Neutrophil (primary cell): ENCODE measurements at regions not wholly inside any gene's neighbourhood (a gene's known extent, or its start where the extent isn't known, plus 50 kb on each side); places are given as distances from the start of the nearest gene placed in this dataset.

Experiments used
- H3K27ac ChIP-seq: fragments of 200-600 bp; sonication (generic); 2 replicates; pipeline ENCODE4 v1.5.1; 2016; ENCODE audit warnings: mild to moderate bottlenecking, moderate library complexity
- H3K27me3 ChIP-seq: fragments of 200-600 bp; sonication (generic); 2 replicates; pipeline ENCODE4 v1.6.0; 2016; ENCODE audit warnings: mild to moderate bottlenecking
- H3K36me3 ChIP-seq: fragments of 200-600 bp; sonication (generic); 2 replicates; pipeline ENCODE4 v1.5.1; 2017
- H3K4me1 ChIP-seq, 2 experiments: fragments of 200-600 bp in 1 of 2; sonication (generic) in 1 of 2; 1 replicate in 1 of 2; 2 replicates in 1 of 2; pipeline versions ENCODE4 v1.5.1 to v1.6.1; 2013 to 2016; ENCODE audit warnings: low read depth in 1 of 2, low read length in 1 of 2, mild to moderate bottlenecking in 1 of 2, moderate library complexity in 1 of 2; ENCODE audit not compliant: control insufficient read depth in 1 of 2, insufficient read depth in 1 of 2
- H3K4me3 ChIP-seq, 2 experiments: fragments of 200-600 bp in 1 of 2; sonication (generic) in 1 of 2; 1 replicate in 1 of 2; 2 replicates in 1 of 2; pipeline ENCODE4 v1.5.1; 2013 to 2016; ENCODE audit warnings: low read depth in 1 of 2, low read length in 1 of 2, mild to moderate bottlenecking in 1 of 2, moderate library complexity in 1 of 2
- H3K9me3 ChIP-seq: fragments of 200-600 bp; sonication (generic); 2 replicates; pipeline ENCODE4 v1.5.1; 2016
- TF ChIP-seq, protein P1 (sequence below): fragments of 200-600 bp; sonication (generic); IDR thresholded peaks from 2 replicates; pipeline ENCODE4 v1.5.1; 2016; ENCODE audit warnings: antibody characterized with exemption

DNA sequence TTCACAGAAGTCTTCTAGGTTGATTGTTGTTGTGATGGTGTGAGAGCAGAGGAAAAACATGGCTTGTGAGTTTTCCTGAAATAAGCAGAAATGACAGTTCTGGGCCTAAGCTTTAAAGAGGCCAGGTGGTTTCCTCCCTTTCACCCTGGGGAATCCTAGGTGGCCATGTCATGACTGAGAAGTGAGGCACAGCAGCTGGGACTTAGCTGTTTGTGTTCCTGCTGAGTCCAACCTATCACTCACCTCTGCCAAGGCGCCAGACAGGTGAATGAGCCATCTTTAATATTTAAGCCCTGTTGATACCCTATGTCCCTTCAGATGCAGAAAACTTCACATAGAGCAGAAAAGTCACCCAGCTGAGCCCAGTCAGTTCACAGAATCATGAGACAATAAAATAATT lies 384.4 kb downstream of the SLC4A3 start:
- Histone ChIP-seq H3K4me1 (no peaks in the 10 kb centered on the region), H3K4me3 (no peak overlapping the region), H3K9me3 (no peaks in the 10 kb centered on the region), H3K27ac (no peak overlapping the region), H3K27me3 (no peaks in the 10 kb centered on the region), H3K36me3 (no peaks in the 10 kb centered on the region)
- TF ChIP-seq, protein P1, sequence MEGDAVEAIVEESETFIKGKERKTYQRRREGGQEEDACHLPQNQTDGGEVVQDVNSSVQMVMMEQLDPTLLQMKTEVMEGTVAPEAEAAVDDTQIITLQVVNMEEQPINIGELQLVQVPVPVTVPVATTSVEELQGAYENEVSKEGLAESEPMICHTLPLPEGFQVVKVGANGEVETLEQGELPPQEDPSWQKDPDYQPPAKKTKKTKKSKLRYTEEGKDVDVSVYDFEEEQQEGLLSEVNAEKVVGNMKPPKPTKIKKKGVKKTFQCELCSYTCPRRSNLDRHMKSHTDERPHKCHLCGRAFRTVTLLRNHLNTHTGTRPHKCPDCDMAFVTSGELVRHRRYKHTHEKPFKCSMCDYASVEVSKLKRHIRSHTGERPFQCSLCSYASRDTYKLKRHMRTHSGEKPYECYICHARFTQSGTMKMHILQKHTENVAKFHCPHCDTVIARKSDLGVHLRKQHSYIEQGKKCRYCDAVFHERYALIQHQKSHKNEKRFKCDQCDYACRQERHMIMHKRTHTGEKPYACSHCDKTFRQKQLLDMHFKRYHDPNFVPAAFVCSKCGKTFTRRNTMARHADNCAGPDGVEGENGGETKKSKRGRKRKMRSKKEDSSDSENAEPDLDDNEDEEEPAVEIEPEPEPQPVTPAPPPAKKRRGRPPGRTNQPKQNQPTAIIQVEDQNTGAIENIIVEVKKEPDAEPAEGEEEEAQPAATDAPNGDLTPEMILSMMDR: no peak

DNA sequence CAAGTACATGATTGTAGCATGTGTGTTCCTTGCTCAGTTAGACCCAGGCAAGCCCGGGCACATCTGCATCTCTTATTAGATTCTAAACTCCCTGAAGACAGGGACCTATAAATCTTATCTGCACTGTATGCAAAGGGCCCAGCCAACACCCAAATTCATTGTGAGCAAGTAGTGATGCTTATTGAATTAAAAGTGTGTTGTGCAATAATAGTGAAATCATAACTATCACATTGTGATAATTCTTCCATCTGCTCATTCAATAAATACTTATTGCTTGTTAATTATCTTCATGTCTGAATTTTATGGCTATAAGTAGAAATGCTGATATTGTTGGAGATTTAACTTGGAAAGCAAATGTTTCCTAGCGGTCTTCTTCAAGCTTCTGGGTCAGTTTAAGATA lies 387.5 kb downstream of the SLC4A3 start:
- H3K4me3 ChIP-seq: no peak overlapping the region
- no peaks in the 10 kb centered on the region for H3K27me3 ChIP-seq
- no peaks in the 10 kb centered on the region for H3K9me3 ChIP-seq
- no peaks in the 10 kb centered on the region for H3K36me3 ChIP-seq
- H3K27ac ChIP-seq: no peak overlapping the region
- no peaks in the 10 kb centered on the region for H3K4me1 ChIP-seq
- TF ChIP-seq, protein P1: no peak

DNA sequence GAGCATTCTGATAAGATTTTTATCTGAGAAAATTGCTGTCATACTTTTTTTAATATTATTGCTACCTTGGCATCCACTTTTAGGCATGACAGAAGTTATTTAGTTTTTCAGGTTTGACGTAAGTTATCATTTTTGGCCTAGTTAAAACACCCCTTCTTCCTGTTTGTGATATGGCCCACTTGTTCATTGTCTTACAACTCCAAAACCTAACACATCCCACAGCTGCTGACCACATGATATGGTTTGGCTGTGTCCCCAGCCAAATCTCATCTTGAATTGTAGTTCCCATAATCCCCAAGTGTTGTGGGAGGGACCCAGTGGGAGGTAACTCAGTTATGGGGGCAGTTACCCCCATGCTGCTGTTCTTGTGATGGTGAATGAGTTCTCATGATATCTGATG lies 388.1 kb downstream of the SLC4A3 start:
- no peaks in the 10 kb centered on the region for H3K9me3 ChIP-seq
- H3K4me1 ChIP-seq: no peaks in the 10 kb centered on the region
- no peaks in the 10 kb centered on the region for H3K36me3 ChIP-seq
- H3K27ac ChIP-seq: no peak overlapping the region
- no peaks in the 10 kb centered on the region for H3K27me3 ChIP-seq
- TF ChIP-seq, protein P1: no peak
- no peak overlapping the region for H3K4me3 ChIP-seq

DNA sequence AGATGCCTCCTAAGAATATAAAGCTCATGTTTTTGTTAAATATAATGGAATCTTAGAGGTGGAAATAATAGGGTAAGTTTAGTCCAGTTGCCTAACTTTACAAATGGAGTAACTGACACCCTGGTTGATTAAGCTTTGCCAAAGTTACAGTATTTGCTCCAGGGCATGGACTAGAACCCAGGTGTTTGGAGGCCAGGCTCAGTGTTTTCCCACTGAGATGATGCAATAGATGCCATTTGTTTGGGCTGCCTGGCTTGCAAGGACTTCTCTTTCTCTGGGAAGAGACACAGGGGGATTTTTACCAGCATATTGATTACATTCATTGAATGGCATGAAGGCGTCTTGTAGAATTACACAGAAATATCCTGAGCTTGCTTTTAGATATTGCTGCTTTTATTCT lies 397.8 kb downstream of the SLC4A3 start:
- Histone ChIP-seq H3K36me3 (no peaks in the 10 kb centered on the region), H3K9me3 (no peaks in the 10 kb centered on the region), H3K27ac (no peak overlapping the region), H3K27me3 (no peaks in the 10 kb centered on the region), H3K4me3 (no peak overlapping the region), H3K4me1 (no peaks in the 10 kb centered on the region)
- TF ChIP-seq, protein P1: no peak

DNA sequence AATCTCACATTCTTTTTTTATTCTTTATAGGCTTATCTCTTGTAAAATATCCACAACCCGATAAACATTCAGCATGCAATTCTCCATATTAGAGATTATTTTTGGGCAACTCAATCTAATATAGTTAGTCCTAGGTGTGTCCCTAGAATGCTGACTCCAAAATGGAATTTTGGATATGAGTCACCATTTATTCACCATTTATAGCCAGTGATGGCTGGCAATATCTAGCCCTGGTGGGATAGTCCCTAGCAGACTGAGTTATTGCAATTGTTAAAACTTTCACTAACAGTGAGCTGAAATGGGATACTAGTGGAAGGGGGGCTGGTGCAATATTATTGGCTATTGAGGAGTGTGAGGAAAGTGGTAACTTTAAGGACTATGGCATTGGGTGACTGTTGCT lies 401.6 kb downstream of the SLC4A3 start:
- Histone ChIP-seq H3K27ac (no peak overlapping the region), H3K4me1 (no peaks in the 10 kb centered on the region), H3K36me3 (no peaks in the 10 kb centered on the region), H3K9me3 (no peaks in the 10 kb centered on the region), H3K4me3 (no peak overlapping the region), H3K27me3 (no peaks in the 10 kb centered on the region)
- TF ChIP-seq, protein P1: no peak

DNA sequence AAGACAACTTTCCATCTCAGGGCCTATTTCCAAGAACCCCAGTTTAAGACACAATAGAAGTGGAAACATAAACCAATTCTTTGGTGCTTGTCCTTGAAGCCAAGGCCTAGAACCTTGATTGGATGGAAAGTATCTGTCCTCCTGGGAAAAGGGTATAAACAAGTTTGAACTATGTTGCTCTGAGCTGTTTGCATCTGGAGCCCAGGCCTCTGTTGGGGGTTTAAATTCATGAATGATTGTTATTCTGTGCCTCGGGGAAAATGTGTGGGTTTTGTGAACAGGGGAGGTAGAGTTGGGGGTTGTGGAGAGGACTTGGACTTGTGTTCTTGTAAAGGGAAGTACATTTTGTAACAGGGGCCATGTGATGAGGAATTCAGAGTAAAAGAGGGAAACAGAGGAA lies 406.1 kb downstream of the SLC4A3 start:
- H3K9me3 ChIP-seq: no peaks in the 10 kb centered on the region
- H3K27ac ChIP-seq: no peak overlapping the region
- H3K4me3 ChIP-seq: no peak overlapping the region
- H3K4me1 ChIP-seq: no peaks in the 10 kb centered on the region
- H3K36me3 ChIP-seq: no peaks in the 10 kb centered on the region
- H3K27me3 ChIP-seq: no peaks in the 10 kb centered on the region
- TF ChIP-seq, protein P1: no peak
